GM23338 (cell line): ENCODE measurements at regions not wholly inside any gene's neighbourhood (a gene's known extent, or its start where the extent isn't known, plus 50 kb on each side); places are given as distances from the start of the nearest gene placed in this dataset.

Experiments used
- JUNB ChIP-seq: IDR thresholded peaks from one replicate; pipeline ENCODE4 v1.6.1; 2016; ENCODE audit warnings: antibody characterized with exemption; ENCODE audit not compliant: unreplicated experiment
- POLR2AphosphoS5 ChIP-seq: IDR thresholded peaks from 2 replicates; pipeline ENCODE4 v1.6.1; 2016; ENCODE audit warnings: antibody characterized with exemption, low read depth
- TF ChIP-seq, protein P1 (sequence below), 2 experiments: fragments of 200-600 bp in 1 of 2; sonication (generic) in 1 of 2; conservative IDR thresholded peaks; 2 replicates each; pipeline versions ENCODE4 v1.5.1 to v1.6.1; 2016 to 2017; ENCODE audit warnings: antibody characterized with exemption in 2 of 2, low read depth in 2 of 2, mild to moderate bottlenecking in 2 of 2, moderate library complexity in 1 of 2

DNA sequence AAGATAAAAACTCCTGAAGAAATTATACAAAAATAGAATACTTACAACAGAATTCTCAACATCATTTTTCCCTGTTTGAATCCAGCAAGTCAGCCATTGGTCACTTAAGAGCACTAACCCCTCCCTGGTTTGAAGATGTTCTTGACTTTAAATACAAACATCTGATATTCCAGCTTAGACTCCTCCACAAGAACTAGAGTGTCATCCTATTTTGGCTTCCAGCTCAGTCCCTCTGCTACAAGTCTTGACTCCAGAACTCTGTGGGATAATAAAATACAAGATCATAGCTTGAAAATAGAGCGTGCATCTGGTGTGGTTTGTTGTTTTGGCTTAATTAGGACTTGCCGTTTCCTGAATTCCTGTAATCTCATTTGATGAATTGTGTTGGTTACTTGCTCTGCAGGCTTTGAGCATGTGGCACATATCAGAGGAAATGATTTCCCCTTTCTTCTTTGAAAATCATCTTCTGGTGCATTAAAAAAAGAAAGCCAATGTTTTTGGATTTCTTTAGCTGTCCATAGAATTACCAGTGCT is 63.7 kb upstream of the DPT start:
- TF ChIP-seq, protein P1, sequence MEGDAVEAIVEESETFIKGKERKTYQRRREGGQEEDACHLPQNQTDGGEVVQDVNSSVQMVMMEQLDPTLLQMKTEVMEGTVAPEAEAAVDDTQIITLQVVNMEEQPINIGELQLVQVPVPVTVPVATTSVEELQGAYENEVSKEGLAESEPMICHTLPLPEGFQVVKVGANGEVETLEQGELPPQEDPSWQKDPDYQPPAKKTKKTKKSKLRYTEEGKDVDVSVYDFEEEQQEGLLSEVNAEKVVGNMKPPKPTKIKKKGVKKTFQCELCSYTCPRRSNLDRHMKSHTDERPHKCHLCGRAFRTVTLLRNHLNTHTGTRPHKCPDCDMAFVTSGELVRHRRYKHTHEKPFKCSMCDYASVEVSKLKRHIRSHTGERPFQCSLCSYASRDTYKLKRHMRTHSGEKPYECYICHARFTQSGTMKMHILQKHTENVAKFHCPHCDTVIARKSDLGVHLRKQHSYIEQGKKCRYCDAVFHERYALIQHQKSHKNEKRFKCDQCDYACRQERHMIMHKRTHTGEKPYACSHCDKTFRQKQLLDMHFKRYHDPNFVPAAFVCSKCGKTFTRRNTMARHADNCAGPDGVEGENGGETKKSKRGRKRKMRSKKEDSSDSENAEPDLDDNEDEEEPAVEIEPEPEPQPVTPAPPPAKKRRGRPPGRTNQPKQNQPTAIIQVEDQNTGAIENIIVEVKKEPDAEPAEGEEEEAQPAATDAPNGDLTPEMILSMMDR (conservative IDR thresholded peaks at IDR 0.05; ENCODE audit: low read depth in 2 of 2) = no peak
- TF ChIP-seq JUNB (no peak), POLR2AphosphoS5 (no peak)
